ENCODE measurements at regions not wholly inside any gene's neighbourhood (a gene's known extent, or its start where the extent isn't known, plus 50 kb on each side); places are given as distances from the start of the nearest gene placed in this dataset.

GRCh38 chr9:28661853-28662252 lies 1088.6 kb upstream of the C9orf72 start:
- Histone ChIP-seq H3K9ac (ENCODE audit: low read length) (no peak overlapping the region), H3K4me2 (ENCODE audit: low read length) (no peak overlapping the region), H3K4me1 (ENCODE audit: control insufficient read depth in 1 of 2, insufficient read depth in 2 of 2, low read length in 2 of 2) (no peaks in the 10 kb centered on the region), H2AFZ (ENCODE audit: low read depth, low read length, poor library complexity, severe bottlenecking) (no peak overlapping the region), H3K27ac (ENCODE audit: low read depth, low read length) (no peak overlapping the region), H3K9me2 (ENCODE audit: insufficient read depth) (no peaks in the 10 kb centered on the region), H3K79me2 (ENCODE audit: insufficient read depth, low read length) (no peaks in the 10 kb centered on the region), H4K20me1 (ENCODE audit: insufficient read depth) (no peaks in the 10 kb centered on the region; the same call in 1 of the 2 replicates), H3K4me3 (replicated peaks in 1 of 2; ENCODE audit: low read depth in 1 of 2, low read length in 2 of 2) (no peak overlapping the region), H3K27me3 (ENCODE audit: insufficient read depth, low read length) (no peaks in the 10 kb centered on the region), H3K9me3 (ENCODE audit: control insufficient read depth in 1 of 2, insufficient read depth in 1 of 2, low read depth in 1 of 2, low read length in 2 of 2) (no peaks in the 10 kb centered on the region), H3K36me3 (ENCODE audit: control insufficient read depth in 1 of 2, insufficient read depth in 2 of 2, low read length in 2 of 2) (no peaks in the 10 kb centered on the region)
- no peak for ATAC-seq
- intact Hi-C loops (cut with micrococcal nuclease): no loop called here
- RAD21 ChIA-PET (ENCODE audit: low non-redundant PET in 1 of 2, low total read pairs in 2 of 2, uncharacterized antibody in 2 of 2, unreplicated experiment in 2 of 2): no interaction called here
- DNase-seq (ENCODE audit: low read depth, low spot score): no peak
- no TSS peak for BruUV-seq (replicated peaks)
- POLR2A ChIA-PET: no interaction called here
- TF ChIP-seq SRF (IDR thresholded peaks at IDR 0.05; ENCODE audit: low read depth) (no peak), EZH2phosphoT487 (IDR thresholded peaks at IDR 0.05; ENCODE audit: borderline replicate concordance) (no peak), CBX3 (IDR thresholded peaks at IDR 0.05; ENCODE audit: low read depth) (no peak), POLR2A (IDR thresholded peaks at IDR 0.05; ENCODE audit: borderline replicate concordance, extremely low read depth, insufficient read depth, insufficient read length) (no peak), SIN3A (IDR thresholded peaks at IDR 0.05; ENCODE audit: low read depth) (no peak), ZBTB33 (IDR thresholded peaks at IDR 0.05; ENCODE audit: extremely low read depth, insufficient replicate concordance, low read length) (no peak), ZNF274 (IDR thresholded peaks at IDR 0.05; ENCODE audit: low read depth, low read length) (no peak), ZFX (IDR thresholded peaks at IDR 0.05) (no peak), JUND (IDR thresholded peaks at IDR 0.05) (no peak), EGR1 (IDR thresholded peaks at IDR 0.05; ENCODE audit: low read depth) (no peak), SP1 (IDR thresholded peaks at IDR 0.05; ENCODE audit: low read depth) (no peak), ELF1 (IDR thresholded peaks at IDR 0.05; ENCODE audit: borderline replicate concordance, low read depth) (no peak)
- TF ChIP-seq, protein P1, sequence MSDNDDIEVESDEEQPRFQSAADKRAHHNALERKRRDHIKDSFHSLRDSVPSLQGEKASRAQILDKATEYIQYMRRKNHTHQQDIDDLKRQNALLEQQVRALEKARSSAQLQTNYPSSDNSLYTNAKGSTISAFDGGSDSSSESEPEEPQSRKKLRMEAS (IDR thresholded peaks at IDR 0.05): no peak
- CTCF ChIA-PET: no interaction called here
